ENCODE measurements at regions not wholly inside any gene's neighbourhood (a gene's known extent, or its start where the extent isn't known, plus 50 kb on each side); places are given as distances from the start of the nearest gene placed in this dataset.

DNA sequence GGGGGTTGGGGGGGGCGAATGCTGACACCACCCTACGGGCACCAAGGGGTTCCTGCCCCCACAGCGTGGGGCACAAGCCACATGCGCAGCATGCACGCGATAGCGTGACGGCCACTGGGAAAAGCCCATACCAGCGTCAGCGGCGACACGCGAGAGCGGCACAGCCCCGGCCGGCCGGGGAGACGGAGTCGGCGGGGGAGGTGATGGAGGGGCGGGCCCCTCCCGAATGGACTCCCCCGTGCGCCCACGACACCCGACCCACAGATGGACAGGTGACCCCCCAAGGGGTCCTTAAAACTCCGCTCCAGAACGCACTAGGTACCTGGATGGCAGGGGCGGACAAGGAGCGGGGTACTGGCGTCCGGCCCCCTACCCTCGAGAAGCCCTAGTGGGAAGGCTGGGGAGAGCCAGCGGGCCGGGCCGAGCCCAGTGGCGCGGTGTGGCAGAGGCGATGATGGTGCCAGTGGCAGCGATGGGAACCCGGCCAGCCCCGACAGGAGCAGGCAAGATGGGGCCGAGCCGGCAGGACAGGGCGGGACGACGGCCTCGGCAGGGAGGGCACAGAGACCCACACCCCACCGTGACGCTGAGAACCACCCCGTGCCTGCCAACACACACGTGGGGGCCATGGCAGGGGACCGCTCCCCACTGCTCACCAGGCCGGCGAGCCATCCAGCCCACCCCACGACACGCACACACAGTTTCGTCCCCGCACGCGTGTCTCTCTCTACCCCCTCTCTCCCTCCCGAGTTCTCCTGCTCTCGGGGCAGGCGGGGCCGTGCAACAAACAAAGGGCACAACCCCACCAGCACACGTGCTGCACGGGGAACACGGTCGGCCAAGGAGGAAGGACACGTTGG is 1959.8 kb upstream of the DEFB115 start:
- TF ChIP-seq CTCF (tag by site-specific recombination; IDR thresholded peaks at IDR 0.05) (no peak), ZNF274 (IDR thresholded peaks at IDR 0.05; ENCODE audit: low read length) (no peak), ZNF274 (tag by site-specific recombination; IDR thresholded peaks at IDR 0.05; ENCODE audit: borderline replicate concordance) (no peak), KLF16 (tag by site-specific recombination; IDR thresholded peaks at IDR 0.05) (no peak), GLIS2 (tag by site-specific recombination; IDR thresholded peaks at IDR 0.05) (no peak), BCL11A (tag by site-specific recombination; IDR thresholded peaks at IDR 0.05; ENCODE audit: low read depth) (no peak), SETDB1 (IDR thresholded peaks at IDR 0.05; ENCODE audit: insufficient read length, low read length) (no peak), ZNF777 (tag by site-specific recombination; IDR thresholded peaks at IDR 0.05; ENCODE audit: borderline replicate concordance) (no peak), REST (tag by site-specific recombination; IDR thresholded peaks at IDR 0.05) (no peak), ZSCAN5A (tag by site-specific recombination; IDR thresholded peaks at IDR 0.05) (no peak), ZNF510 (tag by site-specific recombination; IDR thresholded peaks at IDR 0.05; ENCODE audit: insufficient replicate concordance) (no peak)
